ENCODE measurements at regions not wholly inside any gene's neighbourhood (a gene's known extent, or its start where the extent isn't known, plus 50 kb on each side); places are given as distances from the start of the nearest gene placed in this dataset.
"Not testable (repeated sequence)": the region's sequence is repeated elsewhere in the genome, so short reads cannot be mapped to it uniquely, and the experiment has no call there.

DNA sequence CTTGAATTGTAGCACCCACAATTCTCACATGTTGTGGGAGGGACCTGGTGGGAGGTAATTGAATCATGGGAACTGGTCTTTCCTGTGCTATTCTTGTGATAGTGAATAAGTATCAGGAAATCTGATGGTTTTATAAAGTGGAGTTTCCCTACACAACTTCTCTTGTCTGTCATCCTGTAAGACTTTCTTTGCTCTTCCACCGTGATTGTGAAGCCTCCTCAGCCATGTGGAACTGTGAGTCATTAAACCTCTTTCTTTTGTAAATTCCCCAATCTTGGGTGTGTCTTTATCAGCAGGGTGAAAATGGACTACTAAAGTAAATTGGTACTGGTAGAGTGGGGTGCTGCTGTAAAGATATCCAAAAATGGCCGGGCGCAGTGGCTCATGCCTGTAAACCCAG is 215.6 kb downstream of the LIG4 start:
- no peak for DNase-seq

DNA sequence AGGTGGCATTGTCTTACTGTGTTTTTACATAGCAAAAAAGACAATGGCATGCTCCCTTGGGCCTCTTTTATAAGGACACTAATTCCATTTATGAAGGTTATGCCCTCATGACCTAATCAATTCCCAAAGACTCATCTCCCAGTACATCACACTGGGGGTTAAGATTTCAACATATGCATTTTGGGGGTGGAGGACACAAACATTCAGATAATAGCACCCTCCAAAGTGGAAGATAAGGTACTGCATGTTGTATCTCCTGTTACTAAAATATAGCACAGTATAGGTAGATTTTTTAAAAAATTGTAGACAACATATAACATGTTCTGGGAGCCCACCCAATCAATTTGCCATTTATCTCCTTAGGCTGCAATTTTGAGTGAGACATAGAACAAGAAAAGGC is 221.2 kb downstream of the LIG4 start:
- DNase-seq: no peak

DNA sequence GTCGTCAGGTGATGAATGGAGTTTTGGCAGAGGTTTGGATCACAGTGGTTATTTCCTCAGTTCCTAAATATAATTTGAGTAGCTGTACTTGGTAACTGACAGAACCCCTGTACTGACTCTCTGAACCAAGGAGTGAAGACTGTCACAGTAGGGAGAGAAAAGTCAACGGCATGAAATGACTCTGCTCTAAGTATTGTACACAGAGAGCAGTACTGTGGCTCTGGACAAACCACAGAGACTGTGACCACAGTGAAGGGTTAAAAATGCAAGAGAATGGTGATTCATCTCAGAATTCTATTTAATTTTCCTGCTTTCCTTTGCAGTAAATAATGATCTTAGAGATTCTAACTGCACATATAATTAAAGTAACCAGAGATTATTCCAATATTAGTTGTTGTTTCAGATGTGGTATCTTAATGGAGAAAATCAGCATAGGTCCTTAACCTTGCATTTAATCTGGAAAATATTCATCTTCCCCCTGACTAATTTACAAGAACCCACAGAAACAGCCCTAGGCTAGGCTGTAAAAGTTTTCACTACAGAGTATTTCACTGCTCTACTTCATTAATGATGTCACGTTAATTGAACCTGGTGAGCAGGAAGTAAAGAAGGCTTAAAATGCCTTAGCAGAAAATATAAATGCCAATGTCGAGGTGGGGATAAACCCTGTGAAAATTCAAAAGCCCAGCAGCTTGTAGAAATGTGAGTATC is 221.9 kb downstream of the LIG4 start:
- no peak for DNase-seq

DNA sequence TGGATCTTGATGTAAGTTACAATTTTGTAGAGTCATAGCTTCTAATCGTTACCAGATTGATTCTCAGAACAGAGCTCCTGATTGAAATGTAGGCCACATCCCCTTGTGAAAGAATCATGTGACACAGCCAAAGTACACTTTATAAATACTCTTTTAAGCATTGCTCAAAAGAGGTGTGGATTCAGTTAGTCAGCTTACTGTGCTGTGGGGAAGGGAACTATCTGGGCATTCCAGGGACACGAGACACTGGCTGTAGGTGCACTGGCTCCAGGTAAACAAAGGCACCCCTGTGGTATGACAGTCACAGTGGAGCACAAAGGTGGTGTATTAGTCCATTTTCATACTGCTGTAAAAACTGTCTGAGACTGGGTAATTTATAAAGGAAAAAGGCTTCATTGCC is 222.8 kb downstream of the LIG4 start:
- DNase-seq: no peak

DNA sequence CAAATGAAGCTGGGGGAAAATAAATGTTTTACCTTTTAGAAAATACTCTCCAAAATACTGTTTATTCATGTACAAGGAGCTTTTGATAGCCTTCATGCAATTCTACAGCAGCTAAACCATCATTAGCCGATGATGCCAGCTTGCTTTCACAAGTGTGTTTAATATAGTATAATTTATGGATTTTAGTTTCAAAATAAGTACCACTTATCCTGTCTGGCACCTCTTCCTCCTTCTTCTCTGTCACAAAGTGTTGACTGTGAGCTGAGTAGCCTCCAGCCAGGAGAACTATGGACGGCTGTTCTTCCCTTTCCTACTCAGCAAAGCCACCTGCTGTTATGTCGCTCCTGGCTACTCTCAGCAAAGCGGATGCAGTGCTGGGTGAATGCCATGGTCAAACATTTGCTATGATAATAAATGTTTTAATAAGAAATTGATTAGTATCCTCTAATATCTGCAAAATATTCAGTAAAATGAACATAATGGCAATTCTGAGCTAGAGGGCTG is 238.2 kb downstream of the LIG4 start:
- no peak for DNase-seq

DNA sequence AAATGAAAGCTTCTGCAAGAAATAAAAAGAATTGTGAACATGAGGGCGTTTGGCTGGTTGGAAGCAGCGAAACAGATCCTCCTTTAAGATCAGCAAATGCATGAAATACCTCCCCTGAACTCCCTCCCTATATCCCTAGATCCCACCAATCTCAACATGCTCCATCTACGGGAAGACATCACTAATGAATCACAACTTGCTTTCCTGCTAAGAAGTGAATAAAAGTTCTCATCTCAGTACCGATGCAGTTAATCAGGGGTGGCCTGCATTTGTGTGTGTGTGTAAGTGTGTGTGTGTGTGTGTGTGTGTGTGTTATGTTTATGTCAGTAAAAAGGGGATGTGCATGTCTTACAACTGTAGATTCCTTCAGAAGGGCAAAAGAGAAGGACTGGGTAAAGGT is 238.7 kb downstream of the LIG4 start:
- DNase-seq: no peak

DNA sequence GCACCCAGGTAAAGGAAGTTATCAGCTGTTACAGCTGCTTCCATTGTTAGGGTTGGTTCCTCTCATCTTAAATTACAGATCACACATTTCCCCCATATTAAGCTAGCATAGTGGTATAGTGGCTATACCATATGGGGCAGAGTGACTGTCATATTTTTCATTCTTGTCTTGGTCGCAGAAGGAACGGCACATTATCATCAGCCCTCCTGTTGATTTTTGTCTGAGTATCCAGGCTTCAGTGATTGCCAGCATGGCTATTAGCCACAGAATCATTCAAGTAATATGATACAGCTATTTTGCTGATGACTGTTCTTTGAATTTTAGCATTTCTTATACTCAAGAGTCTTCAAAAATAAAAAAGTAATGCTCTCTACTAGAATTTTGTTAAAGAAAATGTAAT is 240.9 kb downstream of the LIG4 start:
- no peak for DNase-seq

DNA sequence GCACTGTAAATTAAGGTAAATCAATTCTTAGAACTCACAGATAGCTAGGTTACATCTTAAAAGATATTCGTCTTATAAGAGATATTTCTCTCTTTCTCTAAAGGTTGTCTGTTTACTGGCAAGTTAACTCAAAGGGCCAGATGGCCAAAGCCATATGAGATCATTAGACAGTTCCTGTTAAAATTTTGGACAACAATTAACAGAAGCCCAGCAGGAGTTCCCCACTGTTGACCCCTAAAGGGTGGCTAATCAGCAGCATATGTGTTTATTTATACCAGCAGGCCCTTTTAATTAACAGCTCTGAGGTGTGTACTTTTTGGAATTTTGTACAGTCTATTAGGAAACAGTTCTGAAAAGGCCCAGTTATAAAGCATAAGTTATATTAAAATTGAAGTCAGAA is 245.8 kb downstream of the LIG4 start:
- no peak for DNase-seq

DNA sequence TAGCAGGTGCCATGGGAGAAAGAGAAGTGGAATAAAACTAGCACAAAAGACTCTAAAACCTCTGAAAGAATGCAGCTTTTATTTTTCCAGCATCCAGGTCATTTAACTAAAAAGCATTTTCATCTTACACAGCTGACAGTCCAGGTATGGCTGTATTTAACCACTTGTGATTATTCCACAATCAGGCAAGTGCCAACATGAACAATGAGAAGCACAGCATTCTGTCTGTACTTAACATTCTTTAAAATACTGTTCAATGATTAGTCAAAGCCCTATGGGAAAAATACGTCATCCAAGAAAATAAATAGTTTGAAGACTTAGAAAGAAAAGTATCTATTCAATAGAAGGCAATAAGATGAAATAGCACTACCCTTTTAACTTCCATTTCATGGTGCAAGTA is 246.9 kb downstream of the LIG4 start:
- no peak for DNase-seq

DNA sequence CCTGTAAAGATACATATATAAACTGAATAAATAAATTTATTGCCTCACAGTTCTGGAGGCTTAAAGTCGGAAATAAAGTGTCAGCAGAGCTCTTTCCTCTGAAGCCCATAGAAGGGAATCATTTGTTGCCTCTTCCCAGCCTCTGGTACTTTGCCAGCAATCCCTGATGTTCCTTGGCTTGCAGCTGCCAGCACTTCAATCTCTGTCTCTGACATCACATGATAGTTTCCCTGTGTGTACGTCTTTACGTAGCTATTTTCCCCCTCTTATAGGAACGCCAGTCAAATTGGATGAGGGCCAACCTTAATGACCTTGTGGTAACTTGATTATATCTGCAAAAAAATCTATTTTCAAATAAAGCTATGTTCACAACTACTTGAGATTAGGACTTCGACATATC is 250.9 kb downstream of the LIG4 start:
- no peak for DNase-seq

DNA sequence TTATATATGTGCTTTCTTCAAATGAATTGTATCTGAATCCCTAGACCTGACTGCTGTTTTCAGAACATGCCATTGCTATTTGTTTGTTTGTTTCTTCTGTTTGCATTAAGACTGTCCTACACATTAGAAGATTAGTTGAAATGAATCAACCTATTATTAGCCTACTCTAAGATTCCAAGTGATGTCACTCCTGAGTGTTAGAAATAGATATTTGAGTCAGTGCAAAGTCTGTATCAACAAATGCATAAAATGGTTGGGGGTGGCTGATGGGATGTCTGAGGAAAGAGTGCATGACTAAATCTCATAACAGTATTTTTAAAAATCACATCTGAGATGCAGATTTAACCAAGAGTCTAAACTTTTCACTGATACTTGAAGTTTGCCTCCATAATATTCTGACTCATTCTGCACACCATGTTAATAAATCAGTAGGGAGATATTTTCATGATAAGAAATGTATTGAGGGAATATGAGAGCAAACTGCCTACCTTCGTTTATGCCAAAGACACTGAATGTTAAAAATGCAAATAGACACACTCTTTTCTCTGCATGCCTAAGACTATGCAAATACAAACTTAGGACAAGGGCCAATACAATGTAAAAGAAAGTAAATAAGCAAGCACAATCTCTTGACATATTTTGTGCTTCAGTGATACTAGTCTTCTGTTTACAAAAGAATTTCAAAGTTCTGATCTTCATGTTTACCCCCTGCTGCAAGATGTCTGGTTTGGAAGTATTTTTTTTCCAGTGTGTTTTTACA is 253.3 kb downstream of the LIG4 start:
- DNase-seq: no peak

DNA sequence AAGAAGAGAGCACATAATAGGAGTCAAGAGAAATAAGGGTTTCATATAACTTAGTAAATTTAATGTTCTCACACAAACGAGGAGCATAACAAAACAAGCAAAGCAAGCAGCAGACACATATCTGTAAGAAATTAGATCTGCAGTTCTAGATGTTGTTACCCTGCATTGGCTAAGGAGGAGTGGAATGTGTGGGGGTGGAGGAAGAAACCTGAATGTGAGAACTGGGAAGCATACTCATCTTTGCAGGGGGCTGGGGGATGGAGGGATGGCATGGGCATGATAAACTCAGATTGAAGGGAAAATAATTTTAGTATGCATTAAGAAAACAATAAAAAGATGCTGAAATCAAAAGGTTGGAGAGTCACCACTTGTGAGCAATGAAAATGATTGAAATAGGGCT is 255.0 kb downstream of the LIG4 start:
- DNase-seq: no peak

DNA sequence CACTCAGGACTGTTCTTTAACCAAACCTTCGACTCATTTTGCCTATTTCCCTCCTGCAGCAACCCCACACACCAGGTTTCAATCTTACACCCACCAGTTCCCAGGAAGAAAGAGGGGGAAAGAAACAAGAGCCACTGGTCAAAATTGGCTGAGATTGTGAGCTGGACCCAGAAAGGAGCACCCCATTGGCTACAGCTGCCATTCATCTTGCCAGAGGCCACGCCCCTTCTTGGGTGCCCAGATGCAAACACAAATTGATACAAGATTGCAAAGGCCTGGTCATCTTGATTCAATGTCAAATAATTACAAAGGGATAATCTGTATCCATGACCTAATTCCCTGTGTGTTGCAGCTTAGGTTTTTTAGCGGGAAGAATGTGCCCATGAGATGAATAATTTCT is 258.4 kb downstream of the LIG4 start:
- no peak for DNase-seq

DNA sequence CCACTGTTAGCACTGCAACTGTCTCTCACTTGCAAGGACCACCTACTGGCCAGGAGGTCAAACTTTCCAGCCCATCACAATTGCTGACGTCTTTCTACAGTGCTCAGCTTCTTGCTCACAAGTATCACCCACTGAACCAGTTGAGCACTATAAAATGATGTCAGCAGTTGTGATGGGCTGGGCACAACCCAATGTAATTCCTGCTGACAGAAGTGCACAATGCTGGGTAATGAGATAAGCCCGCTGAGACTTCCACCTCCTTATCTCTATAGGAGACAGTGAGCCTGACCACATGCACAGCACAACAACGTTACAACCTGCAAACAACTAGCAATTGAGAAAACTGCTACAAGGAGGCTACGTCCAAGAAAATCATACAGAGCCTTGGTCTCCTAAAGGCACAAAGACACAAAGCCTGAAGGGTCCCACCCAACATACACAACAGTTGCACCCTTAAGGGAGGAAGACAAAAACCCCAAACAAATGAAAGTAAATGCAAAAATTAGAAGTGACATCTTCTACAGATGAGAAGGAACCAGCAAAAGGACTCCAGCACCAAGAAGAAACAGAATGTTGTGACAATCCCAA is 273.2 kb downstream of the LIG4 start:
- no peak for DNase-seq

DNA sequence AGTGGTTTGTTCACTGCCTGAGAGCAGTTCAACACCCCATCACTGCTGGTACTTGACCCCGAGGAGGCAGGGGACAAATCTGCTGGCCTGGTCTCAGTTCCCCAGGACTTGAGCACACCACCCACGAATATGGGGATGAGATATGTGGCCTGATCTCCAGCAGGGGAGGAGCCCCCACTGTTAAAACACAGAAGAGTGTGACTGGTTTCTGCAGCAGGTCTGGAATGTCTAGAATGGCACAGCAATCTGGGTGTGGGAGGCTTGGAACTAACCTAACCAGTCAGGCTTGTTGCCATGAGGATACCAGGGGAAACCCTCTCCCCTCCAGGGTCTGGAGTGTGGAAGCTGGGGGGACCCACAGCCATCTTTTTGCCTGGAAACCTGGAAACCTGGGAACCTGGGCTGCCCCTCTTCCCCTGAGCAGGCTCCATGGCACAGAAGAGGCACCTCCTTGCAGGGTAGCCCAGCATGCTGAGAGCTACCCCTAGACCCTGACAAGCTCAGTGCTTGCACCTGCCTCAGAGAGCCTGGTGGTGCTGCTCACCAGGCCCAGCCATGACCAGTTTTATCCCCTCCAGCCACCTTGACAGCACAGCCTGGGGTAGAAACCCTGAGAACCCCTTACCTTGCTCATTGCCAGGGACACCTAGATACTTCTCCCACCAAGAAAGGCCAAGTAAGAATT is 273.8 kb downstream of the LIG4 start:
- no peak for DNase-seq

DNA sequence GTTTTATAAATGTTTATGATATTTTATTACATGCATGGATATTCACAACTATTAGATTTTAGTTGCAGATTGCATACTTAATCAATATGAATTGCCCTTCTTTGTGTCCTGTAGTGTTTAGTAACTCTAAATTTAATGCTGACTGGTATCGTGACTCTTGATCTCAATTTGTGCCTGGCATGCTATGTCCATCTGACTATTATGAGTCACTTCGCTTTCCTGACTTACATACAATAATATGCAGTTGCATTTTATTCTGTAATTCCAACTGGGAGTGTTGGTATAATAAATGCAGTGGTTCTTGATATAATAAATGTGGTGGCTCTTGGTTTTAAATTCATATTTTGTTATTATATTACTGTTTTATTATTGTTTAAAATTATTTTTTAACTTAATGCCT is 277.5 kb downstream of the LIG4 start:
- DNase-seq: no peak

DNA sequence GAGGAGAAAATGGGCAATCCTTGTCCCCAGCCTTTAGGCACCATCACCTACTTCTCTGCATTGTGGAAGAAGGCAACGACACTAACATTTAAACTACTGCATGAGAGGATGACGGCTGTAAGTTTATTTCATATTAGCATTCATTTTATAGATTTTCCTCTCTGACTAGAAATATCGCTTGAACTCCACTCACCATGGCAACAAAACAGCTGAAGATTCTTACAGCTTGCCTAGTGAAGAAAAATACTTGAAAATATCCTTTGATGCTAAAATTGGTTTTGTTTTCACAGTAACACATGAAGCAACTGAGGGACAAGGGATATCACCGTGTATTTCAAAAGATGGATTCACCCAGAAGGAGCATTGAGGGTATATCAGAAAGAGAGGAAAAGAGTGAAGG is 284.3 kb downstream of the LIG4 start:
- DNase-seq: no peak

DNA sequence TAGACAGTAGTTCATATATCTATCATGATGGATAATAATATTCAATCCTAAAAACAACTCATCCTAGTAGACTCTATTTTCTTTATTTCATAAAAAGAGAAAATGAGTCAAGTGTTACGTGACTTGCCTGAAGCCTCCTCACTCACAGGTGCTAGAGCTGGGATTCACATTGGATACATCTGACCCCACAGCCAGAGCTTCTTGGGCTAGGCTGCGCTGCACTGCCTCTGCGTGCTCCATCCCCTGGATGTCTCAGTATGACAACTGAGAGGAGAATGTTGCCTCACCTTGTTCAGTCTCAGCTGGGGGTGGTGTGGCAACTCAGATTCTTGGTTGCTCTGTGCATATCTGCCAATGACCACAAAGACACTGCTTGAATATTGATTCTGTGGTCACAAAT is 286.6 kb downstream of the LIG4 start:
- no peak for DNase-seq

DNA sequence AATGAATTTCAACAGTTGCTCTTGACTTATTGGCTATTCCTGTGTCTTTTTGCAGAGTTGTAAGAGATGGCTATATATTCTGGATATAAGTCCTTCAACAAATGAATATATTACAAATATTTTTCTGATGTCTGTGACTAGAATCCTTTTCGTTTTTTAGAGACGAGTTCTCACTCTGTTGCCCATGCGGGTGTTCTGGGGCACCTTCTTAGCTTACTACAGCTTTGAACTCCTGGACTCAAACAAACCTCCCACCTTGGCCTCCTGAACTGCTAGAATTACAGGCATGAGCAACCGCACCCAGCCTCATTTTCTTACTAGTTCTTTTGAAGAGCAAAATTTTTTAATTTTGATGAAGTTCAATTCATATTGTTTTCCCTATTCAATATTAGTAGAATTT is 287.8 kb downstream of the LIG4 start:
- DNase-seq: no peak

DNA sequence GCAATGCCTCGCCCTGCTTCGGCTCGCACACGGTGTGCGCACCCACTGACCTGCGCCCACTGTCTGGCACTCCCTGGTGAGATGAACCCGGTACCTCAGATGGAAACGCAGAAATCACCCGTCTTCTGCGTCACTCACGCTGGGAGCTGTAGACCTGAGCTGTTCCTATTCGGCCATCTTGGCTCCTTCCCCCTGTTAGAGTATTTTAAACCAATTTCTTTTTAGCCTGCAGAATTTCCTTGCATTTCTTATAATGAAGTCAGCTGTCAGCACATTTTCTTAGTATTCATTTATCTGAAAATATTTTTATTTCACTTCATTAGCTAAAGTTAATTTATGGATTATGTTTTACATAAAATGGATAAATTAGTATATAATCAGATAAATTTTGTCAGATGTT is 288.8 kb downstream of the LIG4 start:
- DNase-seq: not testable (repeated sequence)

DNA sequence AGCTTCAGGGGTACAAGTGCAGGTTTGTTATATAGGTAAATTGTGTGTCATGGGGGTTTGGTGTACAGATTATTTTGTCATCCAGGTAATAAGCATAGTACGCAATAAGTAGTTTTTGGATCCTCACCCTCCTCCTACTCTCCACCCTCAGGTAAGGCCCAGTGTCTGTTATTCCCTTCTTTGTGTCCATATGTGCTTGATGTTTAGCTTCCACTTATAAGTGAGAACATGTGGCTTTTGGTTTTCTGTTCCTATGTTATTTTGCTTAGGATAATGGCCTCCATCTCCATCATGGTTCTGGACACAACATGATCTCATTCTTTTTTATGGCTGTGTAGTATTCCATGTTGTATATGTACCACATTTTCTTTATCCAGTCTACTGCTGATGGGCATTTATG is 298.4 kb downstream of the LIG4 start:
- DNase-seq: not testable (repeated sequence)

DNA sequence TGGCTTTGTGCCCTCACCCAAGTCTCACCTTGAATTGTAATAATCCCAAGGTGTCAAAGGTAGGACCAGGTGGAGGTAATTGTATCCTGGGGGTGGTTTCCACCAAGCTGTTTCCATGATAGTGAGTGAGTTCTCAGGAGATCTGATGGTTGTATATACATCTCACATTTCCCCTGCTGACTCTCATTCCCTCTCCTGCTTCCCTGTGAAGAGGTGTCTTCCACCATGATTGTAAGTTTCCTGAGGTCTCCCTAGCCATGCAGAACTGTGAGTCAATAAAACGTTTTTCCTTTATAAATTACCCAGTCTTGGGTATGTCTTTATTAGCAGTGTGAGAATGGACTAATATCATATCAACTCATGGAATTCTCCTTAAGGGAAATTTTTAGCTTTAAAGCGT is 302.6 kb downstream of the LIG4 start:
- no peak for DNase-seq

DNA sequence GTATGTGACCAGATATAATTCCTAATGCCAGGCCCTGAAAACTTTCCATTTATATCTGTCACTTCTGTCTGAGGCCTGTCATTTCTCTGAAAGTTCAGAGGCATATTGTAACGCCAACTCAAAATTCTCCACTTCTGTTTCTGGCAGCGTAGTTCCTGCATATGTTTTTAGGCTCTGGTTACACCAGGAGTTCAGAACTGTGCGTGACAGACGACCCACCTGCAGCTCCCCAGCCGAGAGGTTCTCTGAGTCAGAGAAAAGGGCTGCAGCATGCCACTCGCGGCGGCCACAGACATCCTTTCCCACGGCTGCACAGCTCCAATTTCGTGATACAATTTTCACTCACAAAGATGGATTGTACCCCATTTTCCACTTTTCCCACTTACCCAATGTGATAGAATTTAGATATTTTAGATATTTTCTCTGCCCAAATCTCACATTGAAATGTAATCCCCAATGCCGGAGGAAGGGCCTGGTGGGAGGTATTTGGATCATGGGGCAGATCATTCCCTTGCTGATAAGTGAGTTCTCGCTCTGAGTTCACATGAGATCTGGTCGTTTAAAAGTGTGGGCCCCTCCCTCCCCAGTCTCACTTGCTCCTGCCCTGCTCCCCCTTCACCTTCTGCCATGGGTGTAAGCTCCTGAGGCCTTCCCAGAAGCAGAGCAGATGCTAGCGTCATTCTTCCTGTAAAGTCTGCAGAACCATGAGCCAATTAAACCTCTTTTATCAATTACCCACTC is 308.1 kb downstream of the LIG4 start:
- DNase-seq: no peak
